Loucy (cell line): ENCODE measurements at regions not wholly inside any gene's neighbourhood (a gene's known extent, or its start where the extent isn't known, plus 50 kb on each side); places are given as distances from the start of the nearest gene placed in this dataset.

Experiments
- CTCF ChIP-seq: fragments of 200-600 bp; sonication (generic); conservative IDR thresholded peaks from 2 replicates; pipeline ENCODE4 v1.5.1; 2014; ENCODE audit warnings: mild to moderate bottlenecking, antibody characterized with exemption, low read length
- EZH2phosphoT487 ChIP-seq: fragments of 200-600 bp; IDR thresholded peaks from 2 replicates; pipeline ENCODE4 v1.6.1; 2018; ENCODE audit warnings: antibody characterized with exemption, mild to moderate bottlenecking, moderate library complexity, borderline replicate concordance

DNA sequence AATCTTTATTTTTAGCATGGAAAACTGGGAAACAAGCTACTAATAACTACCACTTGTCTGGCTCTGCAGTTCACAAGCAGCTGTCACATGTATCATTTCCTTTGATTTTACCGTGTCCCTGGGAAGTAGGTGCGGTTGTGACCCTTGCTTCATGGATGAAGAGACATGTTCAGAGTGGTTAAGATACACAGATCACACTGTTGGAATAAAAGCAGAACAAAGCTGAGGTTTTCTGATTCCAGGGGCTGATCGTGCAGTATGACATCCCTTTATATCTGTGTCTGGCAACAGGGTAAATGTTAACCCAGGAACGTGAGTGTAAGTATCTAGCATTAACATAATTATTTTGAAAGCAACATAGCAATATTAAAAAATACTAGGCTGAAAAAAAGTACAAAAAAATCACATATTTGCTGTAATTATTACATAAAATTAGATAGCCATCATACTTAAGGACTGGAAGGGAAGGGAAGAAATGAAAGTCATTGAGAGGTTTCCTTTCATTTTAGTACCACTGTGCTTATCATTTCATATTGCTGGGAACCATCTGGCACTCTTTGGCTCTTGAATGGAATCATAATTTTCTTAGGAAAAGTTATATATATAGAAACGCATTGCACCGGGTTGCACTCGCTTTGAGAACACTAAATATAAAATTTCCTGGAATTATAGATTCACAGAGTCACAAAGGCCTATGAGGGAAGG, 62.8 kb upstream of the PAXBP1 start:
- TF ChIP-seq CTCF (no peak), EZH2phosphoT487 (no peak)
